ENCODE measurements at regions not wholly inside any gene's neighbourhood (a gene's known extent, or its start where the extent isn't known, plus 50 kb on each side); places are given as distances from the start of the nearest gene placed in this dataset.
A peak's percentile ranks its signal among the peaks of the same experiment; 100 is the strongest.
"Not testable (repeated sequence)": the region's sequence is repeated elsewhere in the genome, so short reads cannot be mapped to it uniquely, and the experiment has no call there.

DNA sequence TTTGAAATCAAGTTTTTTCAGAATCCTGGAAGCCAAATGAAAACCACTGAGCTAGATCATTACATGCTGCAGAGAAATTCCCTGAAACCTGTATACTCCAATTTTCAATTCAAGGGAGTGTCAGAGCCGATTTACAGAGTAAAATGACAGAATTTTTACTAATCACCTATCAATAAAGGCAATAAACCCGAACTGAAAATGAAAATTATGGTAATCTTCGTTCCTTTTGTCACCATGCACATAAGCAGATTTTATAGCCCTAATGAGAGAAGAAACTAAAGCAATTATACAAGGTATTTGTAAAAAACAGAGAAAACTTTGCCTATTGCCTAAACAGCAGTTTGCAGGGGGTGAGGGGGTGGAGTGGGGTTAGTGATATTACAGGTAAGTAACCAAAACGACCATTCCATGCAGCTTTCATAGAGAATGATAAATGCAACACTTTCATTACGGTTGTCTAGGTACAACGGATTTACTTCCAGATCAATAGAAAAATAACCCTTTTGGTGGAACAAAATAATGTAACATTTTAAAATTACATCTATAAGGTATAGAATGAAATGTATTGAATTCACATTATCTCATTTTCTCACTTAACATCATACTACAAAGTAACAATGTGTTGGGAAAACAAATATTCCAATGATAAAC lies 115.2 kb upstream of the BEND6 start:
- no peak for DNase-seq (ENCODE audit: low read depth in 2 of 2)

DNA sequence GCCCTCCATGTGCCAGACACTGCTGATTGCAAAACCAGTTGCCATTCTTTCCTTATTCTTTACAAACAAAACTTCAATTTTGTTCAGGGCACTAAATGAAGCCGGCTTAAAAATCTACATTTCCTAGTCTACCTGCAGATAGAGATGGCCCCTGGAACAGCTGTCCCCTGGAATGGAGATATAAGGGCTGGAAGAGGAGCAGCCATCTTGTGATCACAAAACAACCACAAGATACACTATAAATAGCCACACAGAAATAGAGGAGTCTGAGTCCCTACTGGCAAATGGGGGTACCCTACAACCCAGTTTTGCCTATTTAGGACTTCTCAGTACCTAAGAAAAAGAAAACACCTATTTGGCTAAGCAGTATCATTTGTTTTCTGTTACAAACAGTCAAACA lies 115.9 kb upstream of the BEND6 start:
- DNase-seq (ENCODE audit: low read depth in 2 of 2), result no peak

DNA sequence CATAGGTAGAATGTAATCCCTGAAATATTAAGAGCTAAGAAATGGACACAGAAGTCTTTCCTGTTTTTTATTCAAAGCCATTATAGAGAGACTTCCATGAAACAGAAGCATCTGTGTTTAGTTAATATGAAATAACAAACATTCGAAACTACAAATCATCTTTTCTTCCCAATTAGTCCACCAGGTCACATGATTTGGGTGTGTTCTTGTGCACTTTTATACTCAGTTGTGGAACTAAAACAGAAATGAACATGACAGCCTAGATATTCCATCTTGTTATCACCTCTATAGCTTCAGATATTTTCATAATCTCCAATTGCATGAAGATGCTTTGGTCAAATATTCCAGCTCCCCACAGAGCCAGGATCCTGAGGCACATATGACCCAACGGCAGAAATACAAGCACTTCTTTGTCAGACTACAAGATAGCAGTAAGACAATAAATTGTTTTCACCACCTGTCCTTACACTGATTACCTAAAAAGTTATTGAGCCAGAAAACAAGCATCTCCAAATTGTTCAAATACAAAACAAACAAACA lies 116.8 kb upstream of the BEND6 start:
- DNase-seq (ENCODE audit: low read depth in 2 of 2), result no peak

DNA sequence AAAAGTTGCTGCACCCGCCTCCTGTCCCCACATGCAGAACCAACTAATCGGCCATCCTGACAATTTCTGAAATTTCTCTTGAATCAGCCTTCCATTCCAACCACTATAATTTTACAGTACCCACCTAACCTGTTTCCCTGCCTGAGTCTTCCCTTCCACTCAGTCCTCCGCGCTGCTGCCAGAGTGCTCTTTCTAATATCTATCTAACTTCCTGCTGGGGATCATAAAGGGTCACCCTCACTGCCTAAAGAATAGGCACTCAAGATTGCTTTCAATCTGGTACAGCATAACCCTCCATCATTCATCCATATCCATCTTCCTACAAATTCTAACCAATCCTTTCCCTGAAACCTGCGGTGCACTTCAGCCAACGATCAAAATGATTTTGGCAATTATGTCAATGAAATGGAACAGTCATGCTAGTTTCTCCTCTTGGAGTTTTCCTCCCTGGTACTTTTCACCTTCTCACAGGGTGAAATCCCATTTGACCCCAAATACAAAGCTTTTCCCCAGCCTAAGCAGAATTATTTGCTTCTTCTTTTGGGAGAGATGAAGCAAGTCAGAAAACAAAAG lies 117.5 kb upstream of the BEND6 start:
- DNase-seq (ENCODE audit: low read depth in 2 of 2), result no peak

DNA sequence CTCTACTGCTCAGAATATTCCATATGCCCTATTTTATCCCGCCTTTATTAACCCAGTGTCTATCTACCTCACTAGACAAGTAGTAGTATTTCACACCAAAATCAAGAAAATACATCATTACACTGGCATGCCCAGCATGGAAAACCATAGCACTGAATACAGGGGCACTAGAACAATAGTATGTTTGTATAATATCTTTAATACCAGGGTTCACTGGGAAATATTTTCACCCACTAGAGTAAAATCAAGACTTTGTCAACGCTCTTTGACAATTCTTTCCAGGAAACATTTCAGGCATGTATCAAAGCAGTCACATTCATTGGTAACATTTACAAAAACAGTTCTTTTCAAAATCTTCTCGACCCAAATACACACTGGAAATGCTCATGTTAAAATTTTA lies 119.3 kb upstream of the BEND6 start:
- DNase-seq (ENCODE audit: low read depth in 2 of 2), result no peak

DNA sequence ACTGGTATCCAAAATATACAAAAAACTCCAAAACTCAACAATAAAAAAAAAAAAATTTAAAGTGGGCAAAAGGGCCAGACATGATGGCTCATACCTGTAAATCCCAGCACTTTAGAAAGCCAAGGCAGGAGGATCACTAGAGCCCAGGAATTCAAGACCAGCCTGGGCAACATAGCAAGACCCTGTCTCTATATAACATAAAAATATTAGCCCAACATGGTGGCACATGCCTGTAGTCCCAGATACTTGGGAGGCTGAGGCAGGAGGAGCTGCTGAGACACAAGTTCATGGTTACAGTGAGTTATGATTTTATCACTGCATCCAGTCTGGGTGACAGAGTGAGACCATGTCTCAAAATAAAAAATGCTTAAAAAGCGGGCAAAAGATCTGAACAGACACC lies 121.0 kb upstream of the BEND6 start:
- no peak for DNase-seq (ENCODE audit: low read depth in 2 of 2)

DNA sequence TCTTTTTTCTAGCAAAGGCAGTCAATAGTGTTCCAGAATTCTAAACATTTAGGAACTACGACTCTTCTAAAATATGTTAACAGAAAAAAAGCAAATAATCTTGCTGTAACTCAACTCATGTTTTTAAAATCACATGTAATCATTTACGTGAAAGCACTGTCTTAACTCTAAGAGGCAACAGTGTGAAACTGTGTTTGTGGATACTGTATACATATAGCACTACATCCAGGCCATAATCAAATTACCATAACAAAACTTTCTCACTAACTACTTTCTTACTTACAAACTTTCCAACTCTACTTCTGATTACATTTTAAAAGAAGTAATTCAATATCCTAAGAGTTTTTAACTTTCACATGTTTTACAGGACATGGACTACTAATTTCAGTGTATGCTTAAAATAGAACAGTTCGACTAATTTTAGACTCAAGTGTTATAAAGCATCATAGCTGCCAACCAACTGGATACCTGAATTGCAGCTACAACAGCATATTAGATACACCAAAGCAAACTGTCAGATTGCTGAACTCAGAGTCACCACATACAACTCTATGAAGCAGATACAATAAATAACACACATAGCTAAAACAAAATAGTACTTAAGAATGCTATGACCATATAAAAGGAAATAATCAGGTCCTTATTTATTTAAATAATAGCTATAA lies 121.6 kb upstream of the BEND6 start:
- DNase-seq (ENCODE audit: low read depth in 2 of 2), result no peak

DNA sequence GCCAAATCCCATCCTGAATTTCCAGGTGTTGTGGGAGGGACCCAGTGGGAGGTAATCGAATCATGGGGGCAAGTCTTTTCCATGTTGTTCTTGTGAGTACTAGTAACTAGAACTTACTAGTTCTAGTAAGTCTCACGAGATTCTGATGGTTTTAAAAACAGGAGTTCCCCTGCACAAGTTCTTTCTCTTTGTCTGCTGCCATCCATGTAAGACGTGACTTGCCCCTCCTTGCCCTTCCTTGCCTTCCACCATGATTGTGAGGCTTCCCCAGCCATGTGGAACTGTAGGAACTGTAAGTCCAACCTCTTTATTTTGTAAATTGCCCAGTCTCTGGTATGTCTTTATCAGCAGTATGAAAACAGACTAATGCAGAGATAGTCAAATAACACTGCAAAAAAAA lies 122.7 kb upstream of the BEND6 start:
- no peak for DNase-seq (ENCODE audit: low read depth in 2 of 2)

DNA sequence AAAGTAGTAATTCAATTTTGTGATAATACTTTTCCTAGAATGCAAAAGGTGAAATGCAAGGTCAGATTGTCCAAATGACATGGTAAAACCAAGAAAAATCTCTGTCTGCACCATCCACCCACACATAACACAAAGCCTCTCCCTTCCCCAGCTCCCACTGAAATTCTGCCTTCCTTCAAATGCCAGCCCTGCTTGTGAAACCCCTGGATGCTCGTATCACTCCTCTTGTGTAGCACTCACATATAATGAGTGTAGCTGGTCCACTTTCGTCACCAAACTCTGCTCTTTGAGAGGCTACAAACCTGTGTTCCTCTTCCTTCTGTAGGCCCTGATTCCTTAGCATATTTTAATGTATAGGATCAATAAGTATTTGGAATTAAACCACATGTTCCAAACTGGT lies 123.6 kb upstream of the BEND6 start:
- no peak for DNase-seq (ENCODE audit: low read depth in 2 of 2)

DNA sequence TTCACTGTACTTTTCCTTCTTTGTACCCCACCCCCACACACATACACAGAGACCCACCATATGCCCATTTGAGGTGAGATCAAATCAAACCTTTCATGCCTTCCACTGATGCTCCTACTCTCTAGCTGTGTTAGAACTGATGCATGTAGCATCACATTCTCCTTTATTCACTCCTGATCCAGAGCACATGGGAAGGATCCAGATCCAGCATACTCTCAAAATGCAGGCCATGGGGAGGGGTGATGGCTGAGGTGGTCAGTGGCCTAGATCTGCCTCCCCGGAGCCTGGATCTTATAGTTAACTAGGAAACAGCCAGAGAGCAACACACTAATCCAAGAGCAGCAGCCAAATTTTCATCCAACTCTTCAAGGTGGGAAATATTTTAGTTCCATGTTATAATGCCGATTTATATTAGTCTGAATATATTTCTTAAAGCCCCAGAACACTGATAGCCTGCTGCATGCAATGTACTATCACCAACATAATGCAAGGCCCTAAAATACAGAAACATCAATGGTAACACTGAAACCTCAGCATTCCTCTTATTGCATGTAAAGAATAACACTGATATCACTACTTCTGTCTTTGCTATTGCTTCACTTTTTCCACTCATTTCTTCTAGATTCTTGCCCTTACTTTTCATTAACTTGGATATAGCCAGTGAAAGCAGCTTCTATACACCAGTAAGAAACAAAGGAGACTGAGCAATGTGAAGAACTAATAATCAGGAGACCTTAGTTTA lies 126.8 kb upstream of the BEND6 start:
- DNase-seq (ENCODE audit: low read depth in 2 of 2), result no peak

DNA sequence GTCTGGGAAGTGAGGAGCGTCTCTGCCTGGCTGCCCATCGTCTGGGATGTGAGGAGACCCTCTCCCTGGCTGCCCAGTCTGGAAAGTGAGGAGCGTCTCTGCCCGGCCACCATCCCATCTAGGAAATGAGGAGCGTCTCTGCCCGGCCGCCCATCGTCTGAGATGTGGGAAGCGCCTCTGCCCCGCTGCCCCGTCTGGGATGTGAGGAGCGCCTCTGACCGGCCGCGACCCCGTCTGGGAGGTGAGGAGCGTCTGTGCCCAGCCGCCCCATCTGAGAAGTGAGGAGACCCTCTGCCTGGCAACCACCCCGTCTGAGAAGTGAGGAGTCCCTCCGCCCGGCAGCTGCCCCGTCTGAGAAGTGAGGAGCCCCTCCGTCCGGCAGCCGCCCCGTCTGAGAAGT lies 130.5 kb upstream of the BEND6 start:
- DNase-seq (ENCODE audit: low read depth in 2 of 2), result not testable (repeated sequence)

DNA sequence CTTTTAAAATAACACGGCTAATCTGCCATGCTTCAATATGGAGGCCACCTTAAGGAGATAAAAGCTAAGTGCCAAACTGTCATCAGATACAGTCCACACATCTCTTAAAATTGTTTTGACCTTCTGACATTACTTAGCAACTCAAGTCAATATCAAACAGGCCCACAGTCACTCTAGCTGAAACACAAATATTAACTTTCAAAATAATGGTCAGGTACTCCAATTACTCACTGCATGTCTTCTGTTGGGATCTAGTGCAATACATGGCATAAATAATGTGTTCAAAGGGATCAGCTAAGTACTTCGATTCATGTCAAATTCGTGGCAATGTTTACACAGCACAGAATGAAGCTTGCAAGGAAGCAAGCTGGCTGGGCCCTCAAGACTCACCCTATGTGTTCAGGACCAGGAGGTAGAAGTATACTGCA lies 133.9 kb upstream of the BEND6 start:
- DNase-seq (ENCODE audit: low read depth in 2 of 2), result no peak

DNA sequence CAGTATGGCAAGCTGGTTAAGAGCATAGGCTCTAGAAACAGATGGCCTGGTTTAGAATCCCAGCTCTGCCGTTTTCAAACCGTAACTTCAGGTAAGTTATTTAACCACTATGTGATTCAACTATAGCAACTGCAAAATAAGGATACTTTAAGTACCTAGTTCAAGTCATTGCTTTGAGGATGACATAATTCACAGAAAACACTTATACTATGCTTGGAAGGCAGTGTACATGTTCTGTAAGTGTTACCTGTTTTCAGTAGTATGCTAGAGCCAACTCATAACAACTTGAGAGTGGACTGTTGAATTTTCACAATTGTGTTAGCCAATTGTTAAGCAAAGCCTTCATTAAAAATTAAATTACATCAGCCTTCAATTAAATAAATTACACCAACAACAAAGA lies 134.8 kb upstream of the BEND6 start:
- no peak for DNase-seq (ENCODE audit: low read depth in 2 of 2)

DNA sequence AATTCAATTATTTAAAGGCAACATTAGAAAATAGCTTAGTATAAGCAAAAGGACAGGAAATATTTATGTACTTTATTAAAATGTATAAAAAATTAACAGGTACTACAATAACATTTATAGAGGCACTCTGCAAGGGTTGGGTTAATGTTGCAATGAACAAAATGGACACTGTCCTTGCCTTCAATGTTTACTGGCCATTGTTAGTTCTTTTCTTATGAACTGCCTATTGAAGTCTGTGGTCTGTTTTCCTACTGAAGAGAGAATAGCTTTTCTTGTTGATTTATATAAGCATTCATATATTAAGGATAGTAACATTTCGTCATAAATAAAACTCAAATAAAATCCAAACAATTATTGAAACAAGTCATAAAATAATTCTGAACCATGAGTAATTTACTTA lies 135.3 kb upstream of the BEND6 start:
- no peak for DNase-seq (ENCODE audit: low read depth in 2 of 2)

DNA sequence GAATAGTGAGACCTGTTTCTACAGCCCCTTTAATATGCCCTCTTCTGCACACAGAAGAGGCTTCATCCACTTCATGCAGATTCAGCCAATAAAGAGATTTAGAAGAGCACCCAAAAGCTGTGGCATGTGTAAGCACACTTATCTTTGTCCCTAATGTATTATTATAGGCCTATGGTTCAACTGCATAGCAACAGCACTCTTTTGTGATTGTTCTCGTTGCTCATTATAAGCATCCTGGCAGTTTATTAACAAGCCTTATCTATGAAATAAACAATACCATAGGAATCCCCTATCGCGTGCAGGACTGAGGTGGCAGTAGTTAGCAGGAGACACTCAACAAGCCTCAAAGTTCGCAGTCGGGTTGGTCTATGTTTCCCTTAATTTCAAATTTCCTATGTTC lies 138.5 kb upstream of the BEND6 start:
- DNase-seq (ENCODE audit: low read depth in 2 of 2), result no peak

DNA sequence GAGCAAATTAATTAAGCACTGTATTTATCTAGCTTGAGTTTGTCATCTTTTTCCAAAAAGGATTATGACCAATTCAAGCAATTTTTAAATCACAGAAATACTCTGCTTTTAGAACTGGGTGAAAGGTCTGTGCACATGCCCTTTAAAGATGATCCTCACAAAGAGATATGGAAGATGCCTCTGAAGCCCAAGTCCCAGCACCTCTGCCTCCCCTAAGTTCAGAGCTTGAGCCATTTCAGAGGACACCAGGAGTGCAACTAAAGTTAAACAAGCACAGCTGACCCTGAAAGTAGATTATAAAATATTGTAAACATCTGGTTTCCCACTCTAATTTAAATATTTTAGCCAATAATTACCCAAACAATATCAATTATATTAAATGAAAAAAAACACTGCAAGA lies 139.5 kb upstream of the BEND6 start:
- DNase-seq (ENCODE audit: low read depth in 2 of 2), result no peak

DNA sequence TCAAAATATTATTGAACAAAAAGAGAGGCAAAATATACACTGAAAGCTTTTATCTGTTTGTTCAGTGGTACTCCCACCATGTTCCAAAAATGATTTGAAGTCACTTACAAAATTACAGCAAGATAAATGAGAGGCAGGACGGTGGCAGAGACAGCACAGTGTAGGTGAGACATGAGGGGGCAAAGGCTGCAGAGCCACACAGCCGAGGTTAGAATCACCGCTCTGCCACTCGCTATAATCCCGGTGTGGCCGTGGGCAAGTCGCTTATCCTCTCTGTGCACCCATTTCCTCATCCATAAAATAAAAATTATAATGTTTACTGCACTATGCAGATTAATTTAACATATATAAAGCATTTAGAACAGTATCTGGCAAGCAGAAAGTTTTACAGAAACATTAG lies 140.1 kb upstream of the BEND6 start:
- DNase-seq (ENCODE audit: low read depth in 2 of 2), result no peak

DNA sequence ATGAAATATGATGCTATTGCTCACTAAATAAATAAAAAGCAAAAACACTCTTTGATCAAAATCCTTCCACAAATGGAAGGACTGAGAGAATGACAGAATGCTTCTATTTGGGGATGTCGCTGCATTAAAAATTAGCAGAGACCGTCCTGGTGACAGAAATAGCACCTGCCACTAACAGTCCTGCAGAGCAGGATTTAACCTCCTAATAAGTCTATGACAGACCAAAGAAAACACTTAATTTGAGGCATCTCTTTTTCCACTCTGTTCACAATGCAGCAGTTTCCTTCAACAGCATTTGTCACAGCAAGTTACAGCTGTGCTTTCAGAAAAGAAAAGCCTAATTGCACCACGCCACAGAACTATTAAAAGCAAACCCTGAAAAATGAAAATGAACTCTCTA lies 140.6 kb upstream of the BEND6 start:
- DNase-seq (ENCODE audit: low read depth in 2 of 2), result no peak

DNA sequence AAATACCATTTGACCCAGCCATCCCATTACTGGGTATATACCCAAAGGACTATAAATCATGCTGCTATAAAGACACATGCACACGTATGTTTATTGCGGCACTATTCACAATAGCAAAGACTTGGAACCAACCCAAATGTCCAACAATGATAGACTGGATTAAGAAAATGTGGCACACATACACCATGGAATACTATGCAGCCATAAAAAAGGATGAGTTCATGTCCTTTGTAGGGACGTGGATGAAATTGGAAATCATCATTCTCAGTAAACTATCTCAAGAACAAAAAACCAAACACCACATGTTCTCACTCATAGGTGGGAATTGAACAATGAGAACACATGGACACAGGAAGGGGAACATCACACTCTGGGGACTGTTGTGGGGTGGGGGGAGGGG lies 142.1 kb upstream of the BEND6 start:
- not testable (repeated sequence) for DNase-seq (ENCODE audit: low read depth in 2 of 2)

DNA sequence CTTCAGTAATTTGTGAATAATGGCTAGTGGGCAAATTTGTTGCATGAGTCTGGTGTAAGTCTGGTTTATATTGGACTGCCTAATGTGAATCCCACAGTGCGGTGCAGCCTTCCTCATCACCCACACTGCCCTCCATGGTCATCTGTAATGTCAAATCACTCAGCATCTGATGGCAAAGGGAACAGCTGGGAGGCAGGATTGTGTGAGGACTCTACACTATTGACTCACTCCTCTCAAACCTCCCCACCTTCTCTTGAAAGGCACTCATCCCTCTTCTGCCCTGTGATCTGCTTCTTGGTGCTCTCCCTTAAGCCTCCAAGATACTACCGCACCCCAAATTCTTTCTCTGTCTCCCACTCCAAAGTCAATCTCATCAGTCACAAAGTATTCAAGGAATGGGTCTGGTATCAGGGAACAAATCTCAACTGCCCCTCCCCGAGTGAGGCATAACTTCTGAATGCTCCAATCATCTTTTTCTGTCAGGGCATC lies 146.0 kb upstream of the BEND6 start:
- DNase-seq (ENCODE audit: low read depth in 2 of 2), result no peak

DNA sequence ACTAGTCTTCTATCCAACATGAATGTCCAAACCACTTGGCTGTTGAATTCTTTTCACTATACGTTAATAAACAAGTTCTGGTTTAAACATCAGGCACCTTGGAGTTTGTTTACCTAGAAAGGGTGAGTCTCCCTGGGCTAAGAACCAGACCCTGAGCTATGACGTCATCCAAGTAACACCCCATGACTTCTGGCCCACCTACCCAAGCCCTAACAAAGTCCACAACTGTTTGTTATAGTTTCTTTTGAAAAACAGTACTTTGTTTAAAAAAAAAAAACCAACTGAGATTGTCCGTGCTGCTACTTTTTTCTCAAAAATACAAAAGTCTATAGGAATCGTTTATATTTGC lies 146.9 kb upstream of the BEND6 start:
- DNase-seq (ENCODE audit: low read depth in 2 of 2), result no peak

DNA sequence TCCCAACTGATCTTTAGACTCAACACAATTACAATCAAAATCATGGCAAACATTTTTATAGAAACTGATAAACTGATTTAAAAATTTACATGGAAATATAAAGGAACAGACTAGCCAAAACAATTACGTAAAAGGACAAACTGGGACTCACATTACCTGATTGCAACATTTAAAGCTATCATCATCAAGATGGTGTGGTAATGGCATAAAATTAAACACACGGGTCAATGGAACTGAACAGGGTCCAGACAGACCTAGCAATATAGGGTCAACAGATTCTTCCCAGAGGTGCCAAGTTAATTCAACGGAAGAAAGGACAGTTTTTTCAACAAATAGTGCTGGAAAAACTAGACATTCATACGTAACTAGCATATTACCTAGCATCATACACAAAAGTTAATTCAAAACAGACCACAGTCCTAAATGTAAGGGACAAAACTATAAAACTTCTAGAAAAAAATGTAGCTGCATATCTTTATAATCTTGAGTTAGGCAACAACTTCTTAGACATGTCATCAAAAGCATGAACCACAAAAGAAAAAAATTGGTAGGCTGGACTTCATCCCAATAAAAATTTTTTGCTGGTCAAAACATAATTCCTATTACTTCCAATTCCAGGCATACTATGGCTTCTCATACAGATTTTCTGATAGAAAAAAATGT lies 147.4 kb upstream of the BEND6 start:
- peak in 1 of 2 experiments; percentile 51 for DNase-seq (ENCODE audit: low read depth in 2 of 2)

Data from fibroblast of skin of left biceps (primary cell).